ENCODE measurements at regions not wholly inside any gene's neighbourhood (a gene's known extent, or its start where the extent isn't known, plus 50 kb on each side); places are given as distances from the start of the nearest gene placed in this dataset.

GRCh38 chr1:234662148-234662547 is 52.2 kb upstream of the IRF2BP2 start:
- TF ChIP-seq POLR2AphosphoS5 (IDR thresholded peaks at IDR 0.05) (no peak), POLR2A (IDR thresholded peaks at IDR 0.05) (no peak), CTCF (IDR thresholded peaks at IDR 0.05) (no peak), EP300 (IDR thresholded peaks at IDR 0.05) (no peak)
